HuH-7 (cell line): ENCODE measurements at regions not wholly inside any gene's neighbourhood (a gene's known extent, or its start where the extent isn't known, plus 50 kb on each side); places are given as distances from the start of the nearest gene placed in this dataset.

Experiments
- DNase-seq: peaks from one replicate; pipeline ENCODE4 v3.0.0; 2011; ENCODE audit warnings: low spot score

- DNase-seq, result no peak
Measured at GRCh38 chr10:71145352-71145945, 66.9 kb upstream of the UNC5B start.

GRCh38 chr10:71150796-71151195 lies 61.6 kb upstream of the UNC5B start:
- no peak for DNase-seq

GRCh38 chr10:71152043-71152442 lies 60.3 kb upstream of the UNC5B start:
- DNase-seq, result no peak

- no peak for DNase-seq
Measured at GRCh38 chr10:71156436-71156835, 55.9 kb upstream of the UNC5B start.

- DNase-seq, result no peak
Measured at GRCh38 chr10:71157435-71157834, 54.9 kb upstream of the UNC5B start.

- no peak for DNase-seq
Measured at GRCh38 chr10:71158251-71158650, 54.1 kb upstream of the UNC5B start.

- no peak for DNase-seq
Measured at GRCh38 chr10:71158902-71159301, 53.5 kb upstream of the UNC5B start.

GRCh38 chr10:71159892-71160291 lies 52.5 kb upstream of the UNC5B start:
- no peak for DNase-seq

- no peak for DNase-seq
Measured at GRCh38 chr10:71161425-71161824, 50.9 kb upstream of the UNC5B start.
